ENCODE measurements at regions not wholly inside any gene's neighbourhood (a gene's known extent, or its start where the extent isn't known, plus 50 kb on each side); places are given as distances from the start of the nearest gene placed in this dataset.
A peak's percentile ranks its signal among the peaks of the same experiment; 100 is the strongest.

GRCh38 chr12:65517656-65518210 is 239.2 kb downstream of the MSRB3 start:
- DNase-seq (ENCODE audit: low spot score) = no peak

GRCh38 chr12:65518771-65519170 is 240.3 kb downstream of the MSRB3 start:
- DNase-seq (ENCODE audit: low spot score) = no peak

- no peak for DNase-seq (ENCODE audit: low spot score)
Observed at GRCh38 chr12:65520658-65521057, 242.2 kb downstream of the MSRB3 start.

GRCh38 chr12:65522956-65523860 is 244.7 kb downstream of the MSRB3 start:
- peak; percentile 66 for DNase-seq (ENCODE audit: low spot score)

- DNase-seq (ENCODE audit: low spot score) = peak; percentile 33
Observed at GRCh38 chr12:65524666-65525065, 246.2 kb downstream of the MSRB3 start.

GRCh38 chr12:65525491-65526141 is 247.1 kb downstream of the MSRB3 start:
- no peak for DNase-seq (ENCODE audit: low spot score)

- no peak for DNase-seq (ENCODE audit: low spot score)
Observed at GRCh38 chr12:65526311-65526710, 247.8 kb downstream of the MSRB3 start.

- DNase-seq (ENCODE audit: low spot score) = no peak
Observed at GRCh38 chr12:65528127-65528526, 249.6 kb downstream of the MSRB3 start.

GRCh38 chr12:65529106-65529505 is 250.6 kb downstream of the MSRB3 start:
- DNase-seq (ENCODE audit: low spot score) = no peak

GRCh38 chr12:65529771-65530435 is 251.4 kb downstream of the MSRB3 start:
- DNase-seq (ENCODE audit: low spot score) = no peak

- DNase-seq (ENCODE audit: low spot score) = no peak
Observed at GRCh38 chr12:65532162-65532561, 253.7 kb downstream of the MSRB3 start.

GRCh38 chr12:65532764-65533163 is 254.3 kb downstream of the MSRB3 start:
- DNase-seq (ENCODE audit: low spot score) = no peak

GRCh38 chr12:65533177-65533883 is 254.8 kb downstream of the MSRB3 start:
- DNase-seq (ENCODE audit: low spot score) = peak; percentile 79

- peak; percentile 52 for DNase-seq (ENCODE audit: low spot score)
Observed at GRCh38 chr12:65534238-65534841, 255.9 kb downstream of the MSRB3 start.

- DNase-seq (ENCODE audit: low spot score) = no peak
Observed at GRCh38 chr12:65535946-65536345, 257.5 kb downstream of the MSRB3 start.

- DNase-seq (ENCODE audit: low spot score) = peak; percentile 25
Observed at GRCh38 chr12:65536351-65536750, 257.9 kb downstream of the MSRB3 start.

- peak; percentile 97 for DNase-seq (ENCODE audit: low spot score)
Observed at GRCh38 chr12:65536876-65537681, 258.6 kb downstream of the MSRB3 start.

GRCh38 chr12:65537978-65538377 is 259.5 kb downstream of the MSRB3 start:
- DNase-seq (ENCODE audit: low spot score) = no peak

- DNase-seq (ENCODE audit: low spot score) = no peak
Observed at GRCh38 chr12:65539023-65539422, 260.5 kb downstream of the MSRB3 start.

- no peak for DNase-seq (ENCODE audit: low spot score)
Observed at GRCh38 chr12:65540140-65540539, 261.7 kb downstream of the MSRB3 start.
